A549 (cell line): ENCODE measurements at regions not wholly inside any gene's neighbourhood (a gene's known extent, or its start where the extent isn't known, plus 50 kb on each side); places are given as distances from the start of the nearest gene placed in this dataset.

ENCODE experiments used
- ATAC-seq, 2 experiments: fragments of 200-7000 bp in 1 of 2; fragments of >200 bp in 1 of 2; cut with Nextera tagmentation in 1 of 2; cut with Tn5 transposase in 1 of 2; 3 replicates each; pipeline versions ENCODE4 v1.8.0 to v1.9.1; 2018 to 2020; ENCODE audit warnings: mild to moderate bottlenecking in 1 of 2, moderate library complexity in 1 of 2
- CTCF ChIA-PET: fragments of 300-600 bp; sonication (Branson Sonifier 250); formaldehyde crosslinking; extraction: SDS; loops from one replicate; lab custom pipeline; 2021; ENCODE audit warnings: antibody characterized with exemption, inconsistent platforms; lab: Yijun Ruan, JAX
- POLR2A ChIA-PET: fragments of 350-600 bp; formaldehyde crosslinking; extraction: SDS; loops from one replicate; lab custom pipeline; 2021; ENCODE audit warnings: antibody characterized with exemption, inconsistent platforms; lab: Yijun Ruan, JAX
- DNase-seq, 2 experiments: peaks; one replicate each; pipeline versions ENCODE4 v3.0.0 to v3.0.0-alpha.2; 2011 to 2016; ENCODE audit warnings: low read depth in 1 of 2, low spot score in 1 of 2
- FAIRE-seq: peaks from 2 replicates; lab custom pipeline; 2011; peaks lifted over from hg19 to GRCh38; lab: Jason Lieb, UNC
- H3K27ac ChIP-seq, 2 experiments: fragments of >200 bp; sonication (Bioruptor Twin); formaldehyde crosslinking; 3 replicates each; pipeline ENCODE4 v1.5.1; 2016 to 2017
- H3K4me1 ChIP-seq: fragments of >200 bp; sonication (Bioruptor Twin); formaldehyde crosslinking; 3 replicates; pipeline ENCODE4 v1.6.1; 2016
- H3K4me2 ChIP-seq: fragments of >200 bp; sonication (Bioruptor Twin); formaldehyde crosslinking; 3 replicates; pipeline ENCODE4 v1.6.1; 2016
- H3K4me3 ChIP-seq: fragments of >200 bp; sonication (Bioruptor Twin); formaldehyde crosslinking; 3 replicates; pipeline ENCODE4 v1.5.1; 2016
- H3K9me3 ChIP-seq: fragments of >200 bp; sonication (Bioruptor Twin); formaldehyde crosslinking; 3 replicates; pipeline ENCODE4 v1.6.1; 2016
- CBX2 ChIP-seq: fragments of 200-600 bp; sonication (generic); IDR thresholded peaks from 2 replicates; pipeline ENCODE4 v1.6.1; 2016; ENCODE audit warnings: low read depth, mild to moderate bottlenecking, borderline replicate concordance
- CHD4 ChIP-seq: fragments of 200-600 bp; sonication (generic); IDR thresholded peaks from 2 replicates; pipeline ENCODE4 v1.6.1; 2016; ENCODE audit warnings: antibody characterized with exemption, mild to moderate bottlenecking, borderline replicate concordance
- E2F6 ChIP-seq: IDR thresholded peaks from 2 replicates; pipeline ENCODE4 v1.6.1; 2012; ENCODE audit warnings: low read depth, borderline replicate concordance
- EHF ChIP-seq: fragments of 250-450 bp; sonication (Bioruptor Pico); IDR thresholded peaks from 2 replicates; pipeline ENCODE4 v1.5.0; 2020; ENCODE audit warnings: mild to moderate bottlenecking
- ELK1 ChIP-seq: fragments of 150-350 bp; IDR thresholded peaks from 2 replicates; pipeline ENCODE4 v1.6.1; 2014; ENCODE audit warnings: low read depth, mild to moderate bottlenecking, low read length
- FOSB ChIP-seq: fragments of 250-450 bp; sonication (Bioruptor Pico); IDR thresholded peaks from 2 replicates; pipeline ENCODE4 v1.5.0; 2020; ENCODE audit warnings: mild to moderate bottlenecking, moderate library complexity
- FOSL2 ChIP-seq, 2 experiments: fragments of 450-650 bp in 1 of 2; fragments of >200 bp in 1 of 2; sonication (Bioruptor Twin) in 1 of 2; formaldehyde crosslinking; IDR thresholded peaks; 2 replicates each; pipeline versions ENCODE4 v1.5.0 to v1.6.1; 2016 to 2020; ENCODE audit warnings: mild to moderate bottlenecking in 1 of 2, moderate library complexity in 1 of 2
- HMGXB4 ChIP-seq: fragments of 250-450 bp; sonication (Bioruptor Pico); IDR thresholded peaks from 2 replicates; pipeline ENCODE4 v1.5.0; 2021; ENCODE audit warnings: mild to moderate bottlenecking, moderate library complexity, borderline replicate concordance
- HOXB13 ChIP-seq: fragments of 250-450 bp; sonication (Bioruptor Pico); IDR thresholded peaks from 2 replicates; pipeline ENCODE4 v1.5.0; 2020; ENCODE audit warnings: low read depth, mild to moderate bottlenecking, moderate library complexity
- KDM1A ChIP-seq: fragments of 200-600 bp; sonication (generic); IDR thresholded peaks from 2 replicates; pipeline ENCODE4 v1.6.1; 2016; ENCODE audit warnings: low read depth, mild to moderate bottlenecking
- KDM5A ChIP-seq: fragments of 200-600 bp; sonication (generic); IDR thresholded peaks from 2 replicates; pipeline ENCODE4 v1.6.1; 2016; ENCODE audit warnings: antibody characterized with exemption, mild to moderate bottlenecking
- MAX ChIP-seq: IDR thresholded peaks from 2 replicates; pipeline ENCODE4 v1.6.1; 2012
- NR3C1 ChIP-seq: fragments of >200 bp; sonication (Bioruptor Twin); formaldehyde crosslinking; IDR thresholded peaks from 3 replicates; pipeline ENCODE4 v1.6.1; 2017
- POLR2A ChIP-seq: IDR thresholded peaks from 2 replicates; pipeline ENCODE4 v1.6.1; 2012; ENCODE audit warnings: mild to moderate bottlenecking, low read length
- RAD21 ChIP-seq, 2 experiments: fragments of >200 bp in 1 of 2; sonication (Bioruptor Twin) in 1 of 2; formaldehyde crosslinking in 1 of 2; IDR thresholded peaks in 1 of 2; conservative IDR thresholded peaks in 1 of 2; 2 replicates in 1 of 2; 3 replicates in 1 of 2; pipeline ENCODE4 v1.6.1; 2012 to 2018; ENCODE audit warnings: inconsistent platforms in 1 of 2
- TP53 ChIP-seq: fragments of 250-450 bp; sonication (Bioruptor Pico); IDR thresholded peaks from 2 replicates; pipeline ENCODE4 v1.5.0; 2021; ENCODE audit warnings: mild to moderate bottlenecking, moderate library complexity
- ZFP36 ChIP-seq: fragments of 450-650 bp; IDR thresholded peaks from 2 replicates; pipeline ENCODE4 v1.6.1; 2014; ENCODE audit warnings: borderline replicate concordance; ENCODE audit not compliant: partially characterized antibody
- WGBS: methylation state at CpG from one replicate; pipeline ENCODE4 v1.1.6; 2017; ENCODE audit errors: missing lambda C conversion rate; 5-methylcytosine and 5-hydroxymethylcytosine counted together

- H3K4me3 ChIP-seq = no peak overlapping the region
- DNase-seq (no peak), FAIRE-seq (no peak), ATAC-seq (no peak)
- WGBS = 31% methylated on average over 6 of the region's 6 CpGs
- no peak overlapping the region for H3K4me2 ChIP-seq
- TF ChIP-seq ZFP36 (no peak), FOSB (CRISPR knock-in tag) (no peak), HMGXB4 (CRISPR knock-in tag) (no peak), ELK1 (no peak), RAD21 (conservative IDR thresholded peaks at IDR 0.05 in 1 of 2, IDR thresholded peaks at IDR 0.05 in 1 of 2) (no peak), E2F6 (no peak), CBX2 (no peak), TP53 (CRISPR knock-in tag) (no peak), HOXB13 (no peak), FOSL2 (IDR thresholded peaks at IDR 0.05) (no peak), FOSL2 (CRISPR knock-in tag; IDR thresholded peaks at IDR 0.05) (no peak), KDM1A (no peak), POLR2A (no peak)
- CTCF ChIA-PET = no interaction called here
- no peaks in the 10 kb centered on the region for H3K9me3 ChIP-seq
- no peak overlapping the region for H3K27ac ChIP-seq
- H3K4me1 ChIP-seq = no peaks in the 10 kb centered on the region
- POLR2A ChIA-PET = no interaction called here
Measured at GRCh38 chr2:2848198-2848597, 517.1 kb upstream of the MYT1L start.

- no peak overlapping the region for H3K4me2 ChIP-seq
- FAIRE-seq = no peak
- POLR2A ChIA-PET = no interaction called here
- no peak for DNase-seq
- no peak for TF ChIP-seq MAX
- no peak for TF ChIP-seq EHF
- TF ChIP-seq KDM1A = no peak
- no peak for TF ChIP-seq CHD4
- no peak for TF ChIP-seq KDM5A
- TF ChIP-seq HMGXB4 (CRISPR knock-in tag) = no peak
- no peak for TF ChIP-seq NR3C1
- ATAC-seq = no peak
- H3K27ac ChIP-seq = no peak overlapping the region
- no peak overlapping the region for H3K4me3 ChIP-seq
- 41% methylated on average over 5 of the region's 5 CpGs for WGBS
- H3K4me1 ChIP-seq = no peaks in the 10 kb centered on the region
- H3K9me3 ChIP-seq = no peaks in the 10 kb centered on the region
- CTCF ChIA-PET = no interaction called here
Measured at GRCh38 chr2:2847209-2847676, 516.2 kb upstream of the MYT1L start.
